Colonic mucosa (tissue), 4 donors: ENCODE measurements at regions not wholly inside any gene's neighbourhood (a gene's known extent, or its start where the extent isn't known, plus 50 kb on each side); places are given as distances from the start of the nearest gene placed in this dataset.

Experiments used
- DNase-seq: peaks from one replicate; pipeline ENCODE4 v3.0.0-alpha.2; 2020
- H3K27ac ChIP-seq: fragments of 200-600 bp; one replicate; pipeline ENCODE4 v1.8.0; 2021
- H3K27me3 ChIP-seq: fragments of 200-600 bp; one replicate; pipeline ENCODE4 v1.8.0; 2021
- H3K36me3 ChIP-seq: fragments of 200-600 bp; one replicate; pipeline ENCODE4 v1.8.0; 2021
- H3K4me1 ChIP-seq: fragments of 200-600 bp; one replicate; pipeline ENCODE4 v1.8.0; 2021; ENCODE audit warnings: mild to moderate bottlenecking
- H3K4me3 ChIP-seq: fragments of 200-600 bp; one replicate; pipeline ENCODE4 v1.8.0; 2021
- H3K9ac ChIP-seq, 2 donors: one replicate each; pipeline ENCODE4 v1.7.0; 2013; ENCODE audit warnings: control low read depth in 2 of 2, low read depth in 2 of 2, low read length in 2 of 2
- H3K9me3 ChIP-seq: fragments of 200-600 bp; one replicate; pipeline ENCODE4 v1.8.0; 2021
- intact Hi-C: fragments of 100-400 bp; cut with DNase I; formaldehyde crosslinking; loops from one replicate; pipeline ENCODE4 v1.14.1; 2022
- TF ChIP-seq, protein P1 (sequence below): fragments of 200-600 bp; IDR thresholded peaks from one replicate; pipeline ENCODE4 v1.8.0; 2022; ENCODE audit warnings: antibody characterized with exemption, mild to moderate bottlenecking
- donor health status: healthy.
- donor health status: DM: no; HTN: no; CAD: no.
- donor health status: DM: no; HTN: no; CAD: no.

DNA sequence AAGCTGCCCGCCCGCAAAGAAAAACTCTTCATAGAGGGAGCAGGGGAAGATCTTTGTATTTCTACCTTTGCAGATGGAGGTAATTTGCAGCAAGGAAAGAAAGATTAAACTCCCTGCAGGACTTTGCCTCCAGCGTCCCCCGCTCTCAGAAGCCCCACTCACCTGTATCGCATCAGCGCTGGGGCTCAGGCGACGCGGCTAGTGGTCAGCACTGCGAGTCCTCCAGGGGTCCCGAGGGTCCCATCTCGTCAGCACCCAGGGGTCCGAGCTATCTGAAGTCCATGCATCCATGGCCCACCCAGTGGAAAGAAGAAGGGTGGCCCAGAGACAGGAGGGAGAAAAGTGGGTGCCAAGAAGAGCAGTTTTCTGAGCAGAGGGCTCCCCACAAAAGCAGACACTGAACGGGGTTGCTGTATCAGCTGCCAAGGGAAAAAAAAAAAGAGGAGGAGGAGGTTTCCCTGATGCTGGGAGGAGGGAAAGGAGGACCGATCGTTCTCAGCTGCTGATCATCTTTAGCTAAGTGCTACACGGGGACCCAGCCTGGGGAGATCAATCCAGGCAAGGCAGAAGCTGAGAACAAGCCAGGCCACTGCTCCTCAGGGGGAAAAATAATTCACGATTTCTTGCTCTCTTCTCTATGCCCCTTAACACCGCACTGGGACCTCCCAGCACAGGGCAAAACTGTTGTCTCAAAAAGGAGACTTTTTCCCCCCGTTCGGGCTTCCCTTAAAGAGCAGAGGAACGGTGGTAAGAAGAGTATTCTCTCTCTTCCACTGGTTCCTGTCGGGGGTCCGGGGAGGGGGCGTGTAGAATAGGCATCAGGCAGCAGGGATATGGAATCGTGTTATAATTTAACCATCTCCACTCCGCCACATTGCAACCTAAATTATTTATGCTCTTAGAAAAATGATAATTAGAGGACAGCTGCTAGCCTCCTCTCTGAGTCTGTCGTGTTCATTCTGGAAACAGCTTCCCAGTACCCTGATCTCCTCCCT, 117.7 kb upstream of the CACNA1A start:
- Histone ChIP-seq H3K4me3 (no peak overlapping the region), H3K4me1 (no peaks in the 10 kb centered on the region), H3K27ac (no peak overlapping the region), H3K36me3 (no peaks in the 10 kb centered on the region), H3K27me3 (no peaks in the 10 kb centered on the region), H3K9ac (no peak overlapping the region), H3K9me3 (no peaks in the 10 kb centered on the region)
- TF ChIP-seq, protein P1, sequence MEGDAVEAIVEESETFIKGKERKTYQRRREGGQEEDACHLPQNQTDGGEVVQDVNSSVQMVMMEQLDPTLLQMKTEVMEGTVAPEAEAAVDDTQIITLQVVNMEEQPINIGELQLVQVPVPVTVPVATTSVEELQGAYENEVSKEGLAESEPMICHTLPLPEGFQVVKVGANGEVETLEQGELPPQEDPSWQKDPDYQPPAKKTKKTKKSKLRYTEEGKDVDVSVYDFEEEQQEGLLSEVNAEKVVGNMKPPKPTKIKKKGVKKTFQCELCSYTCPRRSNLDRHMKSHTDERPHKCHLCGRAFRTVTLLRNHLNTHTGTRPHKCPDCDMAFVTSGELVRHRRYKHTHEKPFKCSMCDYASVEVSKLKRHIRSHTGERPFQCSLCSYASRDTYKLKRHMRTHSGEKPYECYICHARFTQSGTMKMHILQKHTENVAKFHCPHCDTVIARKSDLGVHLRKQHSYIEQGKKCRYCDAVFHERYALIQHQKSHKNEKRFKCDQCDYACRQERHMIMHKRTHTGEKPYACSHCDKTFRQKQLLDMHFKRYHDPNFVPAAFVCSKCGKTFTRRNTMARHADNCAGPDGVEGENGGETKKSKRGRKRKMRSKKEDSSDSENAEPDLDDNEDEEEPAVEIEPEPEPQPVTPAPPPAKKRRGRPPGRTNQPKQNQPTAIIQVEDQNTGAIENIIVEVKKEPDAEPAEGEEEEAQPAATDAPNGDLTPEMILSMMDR = no peak
- no peak for DNase-seq
- intact Hi-C loops = no loop called here

DNA sequence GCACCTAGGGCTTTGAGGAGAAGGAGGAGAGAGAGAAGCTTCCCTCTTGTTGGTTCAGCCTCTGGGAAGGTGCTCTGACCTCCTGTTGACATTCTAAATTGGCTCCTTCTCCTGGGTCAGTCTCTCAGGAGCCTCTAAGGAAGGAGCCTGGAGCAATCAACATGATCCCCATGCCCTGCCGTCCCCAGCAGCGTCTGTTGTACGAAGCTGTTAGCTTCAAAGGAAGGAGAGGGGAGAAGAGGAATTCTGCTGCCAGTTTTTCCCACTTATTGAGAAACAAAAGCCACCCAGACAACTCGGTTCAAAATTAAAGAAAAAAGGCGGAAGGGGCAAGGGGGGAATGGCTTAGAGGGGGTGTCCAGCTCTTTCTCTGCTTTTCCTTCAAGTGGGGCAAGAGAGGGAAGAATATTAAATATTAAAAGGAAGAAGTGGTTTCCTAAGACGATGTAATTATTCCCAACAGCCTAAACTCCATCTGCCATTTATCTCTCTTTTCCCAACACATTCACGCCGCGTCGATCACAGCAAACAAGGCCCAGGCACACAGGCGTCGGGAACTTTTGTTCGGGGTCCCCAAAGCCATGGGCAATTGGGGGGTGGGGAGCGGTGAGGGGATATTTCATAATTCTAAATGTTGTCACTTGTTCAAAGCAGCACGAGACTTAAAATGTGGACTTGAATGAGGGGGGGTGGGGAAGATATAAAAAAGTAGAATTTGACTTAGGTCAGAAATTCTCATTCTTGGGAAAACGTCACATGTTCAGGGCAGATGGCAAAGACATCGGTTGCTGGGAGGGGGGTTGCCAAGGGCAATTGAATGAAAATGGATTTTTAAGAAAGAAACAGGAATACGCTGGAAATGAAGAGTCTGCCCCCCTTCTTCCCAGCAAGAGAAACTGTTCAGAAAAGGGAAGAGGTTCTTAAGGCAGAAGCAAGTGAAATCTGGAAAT, 116.8 kb upstream of the CACNA1A start:
- DNase-seq = no peak
- H3K27ac ChIP-seq = no peak overlapping the region
- H3K4me1 ChIP-seq = no peaks in the 10 kb centered on the region
- intact Hi-C loops = no loop called here
- no peaks in the 10 kb centered on the region for H3K27me3 ChIP-seq
- H3K4me3 ChIP-seq = no peak overlapping the region
- TF ChIP-seq, protein P1 = no peak
- no peaks in the 10 kb centered on the region for H3K9me3 ChIP-seq
- H3K36me3 ChIP-seq = no peaks in the 10 kb centered on the region
- no peak overlapping the region for H3K9ac ChIP-seq

DNA sequence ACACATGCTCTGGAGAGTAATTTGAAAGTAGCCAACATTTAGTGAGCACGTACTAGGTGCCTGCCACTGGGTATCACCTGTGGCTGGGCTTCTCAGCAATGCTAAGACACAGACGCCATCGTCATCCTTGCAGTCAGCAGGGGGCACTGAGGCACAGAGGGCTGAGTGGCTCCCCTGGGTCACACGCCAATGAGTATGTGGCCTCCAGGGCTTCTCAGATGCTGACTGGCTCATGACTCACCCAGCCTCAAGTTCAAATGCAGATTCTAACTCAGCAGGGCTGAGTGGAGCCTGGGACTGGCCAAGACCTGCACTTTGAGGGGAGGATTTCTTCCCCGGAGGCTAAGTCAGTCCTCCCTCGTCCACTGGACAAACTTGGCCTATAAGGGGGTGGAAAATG, 115.1 kb upstream of the CACNA1A start:
- H3K9ac ChIP-seq = no peak overlapping the region
- DNase-seq = no peak
- no peaks in the 10 kb centered on the region for H3K27me3 ChIP-seq
- TF ChIP-seq, protein P1 = no peak
- no peak overlapping the region for H3K27ac ChIP-seq
- H3K4me3 ChIP-seq = no peak overlapping the region
- no peaks in the 10 kb centered on the region for H3K9me3 ChIP-seq
- intact Hi-C loops = no loop called here
- H3K36me3 ChIP-seq = no peaks in the 10 kb centered on the region
- no peaks in the 10 kb centered on the region for H3K4me1 ChIP-seq

DNA sequence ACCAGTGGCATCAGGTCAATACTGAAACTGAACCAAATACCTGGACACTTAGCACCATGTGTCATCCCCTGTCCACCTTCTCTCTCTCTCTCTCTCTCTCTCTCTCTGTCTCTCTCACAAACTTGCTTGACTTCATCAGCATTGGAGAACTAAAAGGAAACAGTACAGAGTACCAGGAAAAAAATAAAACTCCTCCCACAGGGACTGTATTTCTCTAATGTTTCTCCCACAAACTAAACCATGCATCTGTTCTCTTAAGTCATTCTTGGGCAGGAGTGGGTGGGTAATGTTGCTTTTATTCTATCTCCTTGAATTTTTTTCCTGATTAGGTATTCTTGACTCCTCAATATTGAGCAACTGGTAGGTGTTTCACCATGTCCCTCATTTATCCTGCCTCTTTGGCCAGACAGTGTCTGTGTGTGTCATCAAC, 112.9 kb upstream of the CACNA1A start:
- Histone ChIP-seq H3K4me1 (no peaks in the 10 kb centered on the region), H3K27ac (no peak overlapping the region), H3K9ac (no peak overlapping the region), H3K9me3 (no peaks in the 10 kb centered on the region), H3K4me3 (no peak overlapping the region), H3K36me3 (no peaks in the 10 kb centered on the region), H3K27me3 (no peaks in the 10 kb centered on the region)
- DNase-seq = no peak
- intact Hi-C loops = no loop called here
- TF ChIP-seq, protein P1 = no peak

DNA sequence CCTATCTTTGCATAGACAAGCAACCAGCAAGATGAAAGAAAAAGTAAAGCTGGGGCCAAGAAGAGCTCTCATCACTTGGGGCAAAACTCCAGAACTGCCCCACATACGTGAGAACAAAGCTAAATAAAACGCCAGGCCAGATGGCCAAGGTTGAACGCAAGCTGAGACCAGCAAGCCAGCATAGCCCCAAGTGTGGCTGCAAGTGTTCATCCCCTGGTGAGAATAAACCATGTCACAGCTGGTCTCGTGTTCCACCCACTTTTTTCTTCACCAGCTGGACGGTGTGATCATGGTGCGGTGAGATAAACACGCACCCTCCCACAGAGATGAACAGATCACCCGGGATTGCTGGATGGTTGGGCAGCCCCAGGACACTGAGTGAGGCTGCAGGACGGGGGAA, 109.6 kb upstream of the CACNA1A start:
- H3K36me3 ChIP-seq = no peaks in the 10 kb centered on the region
- H3K4me1 ChIP-seq = no peaks in the 10 kb centered on the region
- no peak overlapping the region for H3K27ac ChIP-seq
- no peaks in the 10 kb centered on the region for H3K27me3 ChIP-seq
- no peaks in the 10 kb centered on the region for H3K9me3 ChIP-seq
- TF ChIP-seq, protein P1 = no peak
- no peak overlapping the region for H3K4me3 ChIP-seq
- H3K9ac ChIP-seq = no peak overlapping the region
- no peak for DNase-seq
- intact Hi-C loops = no loop called here
